Left ventricle myocardium inferior (tissue), 1 donor: ENCODE measurements at regions not wholly inside any gene's neighbourhood (a gene's known extent, or its start where the extent isn't known, plus 50 kb on each side); places are given as distances from the start of the nearest gene placed in this dataset.

Experiments used
- DNase-seq: peaks from one replicate; pipeline ENCODE4 v3.0.0-alpha.2; 2020
- H3K27ac ChIP-seq: fragments of 200-600 bp; replicated peaks from 2 replicates; pipeline ENCODE4 v1.8.0; 2021
- H3K27me3 ChIP-seq: fragments of 200-600 bp; 2 replicates; pipeline ENCODE4 v1.8.0; 2021; ENCODE audit warnings: low read depth
- H3K36me3 ChIP-seq: fragments of 200-600 bp; 2 replicates; pipeline ENCODE4 v1.8.0; 2021
- H3K4me1 ChIP-seq: fragments of 200-600 bp; 2 replicates; pipeline ENCODE4 v1.8.0; 2021
- H3K4me3 ChIP-seq: fragments of 200-600 bp; 2 replicates; pipeline ENCODE4 v1.8.0; 2021; ENCODE audit warnings: mild to moderate bottlenecking, moderate library complexity
- H3K9me3 ChIP-seq: fragments of 200-600 bp; replicated peaks from 2 replicates; pipeline ENCODE4 v1.8.0; 2021
- CTCF ChIP-seq: fragments of 200-600 bp; IDR thresholded peaks from 2 replicates; pipeline ENCODE4 v1.8.0; 2021; ENCODE audit warnings: antibody characterized with exemption, mild to moderate bottlenecking, borderline replicate concordance
- intact Hi-C: fragments of 100-400 bp; cut with micrococcal nuclease; formaldehyde crosslinking; loops from one replicate; pipeline ENCODE4 v1.11.0; 2022
- donor health status: DM: no; HTN: yes; CAD: no; lungs with severe emphysema.

DNA sequence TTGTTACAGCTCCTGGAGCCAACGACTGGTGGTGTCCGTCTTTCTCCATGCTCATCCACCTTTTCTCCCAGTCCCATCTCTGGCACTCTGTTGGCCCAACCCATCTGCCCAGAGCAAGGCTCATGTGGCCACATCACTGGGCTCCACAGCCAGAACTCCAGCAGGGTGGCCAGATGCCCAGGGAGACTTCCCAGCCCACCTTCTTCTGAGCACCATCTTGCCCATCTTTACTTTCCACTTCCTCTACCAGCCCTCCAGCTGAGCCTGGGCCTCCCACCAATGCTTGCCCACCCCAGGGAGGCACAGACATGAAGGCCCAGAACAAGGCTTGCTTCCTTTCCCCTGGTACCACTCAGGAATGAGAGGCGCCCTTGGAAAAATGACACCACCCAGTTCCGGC, 116.8 kb downstream of the BUD13 start:
- no peak for TF ChIP-seq CTCF
- intact Hi-C loops: no loop called here

GRCh38 chr11:116654526-116654925, 118.3 kb downstream of the BUD13 start:
- Histone ChIP-seq H3K4me3 (no peak overlapping the region), H3K9me3 (peaks cover 13% of the 10 kb centered on the region), H3K27ac (no peak overlapping the region), H3K36me3 (no peaks in the 10 kb centered on the region), H3K4me1 (no peaks in the 10 kb centered on the region), H3K27me3 (peaks cover 30% of the 10 kb centered on the region)
- intact Hi-C loops: no loop called here
- no peak for TF ChIP-seq CTCF
- no peak for DNase-seq

More for the DNA sequence above, 116.8 kb downstream of the BUD13 start:
- no peak overlapping the region for H3K27ac ChIP-seq
- peaks cover 44% of the 10 kb centered on the region for H3K27me3 ChIP-seq
- no peaks in the 10 kb centered on the region for H3K4me1 ChIP-seq
- no peaks in the 10 kb centered on the region for H3K36me3 ChIP-seq
- peaks cover 13% of the 10 kb centered on the region for H3K9me3 ChIP-seq
- no peak overlapping the region for H3K4me3 ChIP-seq
- no peak for DNase-seq

DNA sequence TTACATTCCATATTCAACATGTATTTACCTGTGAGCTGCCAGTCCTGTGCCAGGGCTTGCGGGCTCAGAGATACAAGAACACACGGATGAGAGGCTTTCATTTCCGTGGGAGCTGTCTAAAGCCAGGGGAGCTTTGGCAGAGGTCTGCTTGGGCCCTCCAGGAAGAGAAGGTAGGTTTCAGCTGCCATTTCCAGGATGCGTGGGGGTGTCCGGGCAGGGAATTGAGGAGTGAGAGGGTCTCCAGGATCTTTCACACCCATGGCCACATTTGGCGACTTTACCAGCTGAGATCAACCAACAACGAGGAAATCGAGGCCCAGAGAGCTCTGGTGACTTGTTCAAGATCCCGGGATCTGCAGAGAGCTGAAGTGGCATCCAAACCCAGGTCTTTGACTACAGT, 119.6 kb downstream of the BUD13 start:
- no peaks in the 10 kb centered on the region for H3K4me1 ChIP-seq
- H3K9me3 ChIP-seq: peaks cover 13% of the 10 kb centered on the region
- H3K36me3 ChIP-seq: no peaks in the 10 kb centered on the region
- intact Hi-C loops: no loop called here
- DNase-seq: no peak
- H3K27me3 ChIP-seq: peaks cover 22% of the 10 kb centered on the region
- no peak for TF ChIP-seq CTCF
- no peak overlapping the region for H3K4me3 ChIP-seq
- no peak overlapping the region for H3K27ac ChIP-seq

DNA sequence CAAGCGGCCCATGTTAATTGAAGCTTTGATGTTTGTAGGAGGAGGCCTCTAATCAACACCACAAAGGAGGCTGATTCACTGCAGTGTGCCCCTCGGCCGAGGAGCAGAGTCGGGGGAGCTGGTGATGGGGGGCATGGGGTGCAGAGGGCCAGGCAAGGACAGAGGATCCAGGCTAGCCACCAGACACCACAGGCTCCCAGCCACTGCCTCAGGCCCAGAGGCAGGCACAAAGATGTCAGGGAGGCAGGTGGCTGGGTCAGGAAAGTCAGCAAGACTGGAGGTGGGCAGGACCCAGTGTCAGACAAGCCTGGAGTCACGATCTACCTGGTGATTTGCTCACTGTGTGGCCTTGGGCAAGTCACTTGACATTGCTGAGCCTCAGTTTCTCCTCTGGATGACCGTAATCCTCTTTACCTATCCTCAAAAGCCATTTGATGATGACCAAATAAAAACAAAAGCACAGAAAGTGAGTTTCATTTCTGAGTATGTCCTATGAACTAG, 121.0 kb downstream of the BUD13 start:
- DNase-seq: no peak
- peaks cover 13% of the 10 kb centered on the region for H3K9me3 ChIP-seq
- H3K4me3 ChIP-seq: no peak overlapping the region
- H3K27me3 ChIP-seq: peaks cover 19% of the 10 kb centered on the region
- H3K36me3 ChIP-seq: no peaks in the 10 kb centered on the region
- no peak overlapping the region for H3K27ac ChIP-seq
- no peaks in the 10 kb centered on the region for H3K4me1 ChIP-seq
- no peak for TF ChIP-seq CTCF
- intact Hi-C loops: no loop called here

DNA sequence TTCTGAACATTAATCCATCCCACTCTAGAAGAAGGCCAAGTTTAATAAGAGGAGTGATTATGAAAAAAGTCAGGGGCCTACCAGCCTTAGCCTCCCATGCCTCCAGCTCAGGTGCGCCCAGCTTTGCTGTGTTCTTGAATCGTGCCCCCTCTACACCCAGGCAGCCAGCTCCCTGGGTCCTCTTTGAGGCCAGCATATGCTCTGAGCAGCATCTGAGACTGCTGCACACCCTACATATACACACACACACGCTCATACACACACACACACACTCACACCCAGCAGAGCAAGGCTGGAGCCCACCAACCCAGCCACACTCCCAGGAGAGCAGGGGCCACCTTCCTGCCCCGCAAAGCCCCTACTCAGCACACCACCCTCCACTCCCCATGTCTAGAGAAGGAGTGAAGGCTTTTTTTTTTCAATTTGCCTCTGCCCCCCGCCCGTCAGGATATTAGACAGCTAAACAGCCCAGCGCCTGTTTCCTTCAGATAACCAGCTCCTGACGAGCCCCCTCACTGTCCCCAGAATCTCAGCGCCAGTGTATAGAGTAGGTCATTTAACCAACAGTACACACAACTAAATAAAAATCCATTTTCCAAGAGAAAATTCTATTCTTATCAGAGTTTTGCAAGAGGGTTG, 121.6 kb downstream of the BUD13 start:
- intact Hi-C loops: no loop called here

More for the DNA sequence above, 121.6 kb downstream of the BUD13 start:
- H3K4me1 ChIP-seq: no peaks in the 10 kb centered on the region
- no peaks in the 10 kb centered on the region for H3K36me3 ChIP-seq
- no peak for DNase-seq
- TF ChIP-seq CTCF: no peak
- peaks cover 25% of the 10 kb centered on the region for H3K27me3 ChIP-seq
- H3K4me3 ChIP-seq: no peak overlapping the region
- H3K27ac ChIP-seq: no peak overlapping the region
- peaks cover 15% of the 10 kb centered on the region for H3K9me3 ChIP-seq
